ENCODE measurements at regions not wholly inside any gene's neighbourhood (a gene's known extent, or its start where the extent isn't known, plus 50 kb on each side); places are given as distances from the start of the nearest gene placed in this dataset.

DNA sequence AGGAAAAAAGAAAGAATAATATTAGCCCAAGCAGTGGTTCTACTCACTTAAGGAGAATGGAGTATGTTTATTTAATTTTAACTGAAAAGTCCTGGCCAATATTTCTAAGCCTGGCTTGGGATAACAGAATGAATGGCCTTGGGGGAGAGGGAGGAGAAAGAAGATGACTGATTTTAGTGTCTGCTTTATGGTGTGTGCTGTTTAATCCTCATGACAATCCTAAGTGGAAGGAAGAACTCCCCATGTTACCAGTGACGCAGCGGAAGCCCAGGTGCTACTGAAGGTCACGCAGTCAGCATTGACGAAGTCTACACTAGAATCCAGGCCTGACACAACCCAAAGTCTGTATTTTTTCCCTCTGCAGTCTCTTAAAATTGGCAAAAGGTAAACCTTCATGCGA is 50.5 kb downstream of the PALM2AKAP2 start:
- Histone ChIP-seq H3K9me3 (ENCODE audit: control insufficient read depth, low read length) (no peaks in the 10 kb centered on the region), H2AFZ (no peak overlapping the region), H3K27ac (no peak overlapping the region), H3K4me3 (ENCODE audit: low read depth, low read length) (no peak overlapping the region), H3K27me3 (ENCODE audit: control insufficient read depth, insufficient read depth, low read length) (no peaks in the 10 kb centered on the region), H3K4me2 (ENCODE audit: low read length) (no peak overlapping the region), H3K4me1 (no peaks in the 10 kb centered on the region), H3K79me2 (no peaks in the 10 kb centered on the region), H3K36me3 (ENCODE audit: control insufficient read depth, insufficient read depth, low read length) (no peaks in the 10 kb centered on the region), H3K9ac (no peak overlapping the region)
- TF ChIP-seq CTCF (IDR thresholded peaks at IDR 0.05): no peak

DNA sequence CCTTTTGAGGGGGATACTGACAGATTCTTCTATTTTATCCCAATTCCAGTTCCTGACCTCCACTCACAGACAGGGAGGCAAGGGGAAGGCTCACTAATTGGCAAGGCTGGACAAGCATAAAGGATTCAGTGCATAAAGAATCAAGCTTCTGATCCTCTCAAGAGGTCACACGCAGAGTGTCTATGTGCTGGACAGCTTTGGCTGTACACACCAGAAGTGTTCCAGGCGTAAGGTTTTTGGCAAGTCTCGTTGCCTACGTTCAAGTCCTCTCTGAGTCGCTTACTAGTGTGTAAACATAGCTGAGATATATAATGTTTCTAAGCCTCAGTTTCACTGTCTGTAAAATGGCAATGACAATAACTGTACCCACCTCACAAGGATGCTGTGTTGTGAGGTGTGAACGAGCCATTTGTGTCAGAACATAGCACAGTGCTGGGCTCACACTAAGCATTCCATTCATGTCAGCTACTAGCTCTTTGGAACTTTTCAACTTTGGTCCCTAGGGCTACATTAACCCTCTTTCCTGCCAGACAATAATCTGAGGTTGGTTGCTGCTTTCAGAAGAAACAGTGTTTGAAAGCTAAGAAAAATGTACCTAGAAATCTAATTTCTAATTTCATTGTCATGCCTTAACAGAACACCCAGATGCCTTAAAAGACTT is 52.1 kb downstream of the PALM2AKAP2 start:
- H3K36me3 ChIP-seq (ENCODE audit: control insufficient read depth, insufficient read depth, low read length): no peaks in the 10 kb centered on the region
- H3K27ac ChIP-seq: no peak overlapping the region
- H2AFZ ChIP-seq: no peak overlapping the region
- no peak overlapping the region for H3K4me2 ChIP-seq (ENCODE audit: low read length)
- H3K9me3 ChIP-seq (ENCODE audit: control insufficient read depth, low read length): no peaks in the 10 kb centered on the region
- no peaks in the 10 kb centered on the region for H3K27me3 ChIP-seq (ENCODE audit: control insufficient read depth, insufficient read depth, low read length)
- TF ChIP-seq CTCF (IDR thresholded peaks at IDR 0.05): no peak
- H3K4me1 ChIP-seq: no peaks in the 10 kb centered on the region
- H3K79me2 ChIP-seq: no peaks in the 10 kb centered on the region
- H3K9ac ChIP-seq: no peak overlapping the region
- H3K4me3 ChIP-seq (ENCODE audit: low read depth, low read length): no peak overlapping the region

- Histone ChIP-seq H3K9me3 (ENCODE audit: control insufficient read depth, low read length) (no peaks in the 10 kb centered on the region), H3K4me1 (no peaks in the 10 kb centered on the region), H3K9ac (no peak overlapping the region), H3K4me2 (ENCODE audit: low read length) (no peak overlapping the region), H3K79me2 (no peaks in the 10 kb centered on the region), H2AFZ (no peak overlapping the region), H3K27me3 (ENCODE audit: control insufficient read depth, insufficient read depth, low read length) (no peaks in the 10 kb centered on the region), H3K27ac (no peak overlapping the region), H3K36me3 (ENCODE audit: control insufficient read depth, insufficient read depth, low read length) (no peaks in the 10 kb centered on the region), H3K4me3 (ENCODE audit: low read depth, low read length) (no peak overlapping the region)
- no peak for TF ChIP-seq CTCF (IDR thresholded peaks at IDR 0.05)
These were observed 54.9 kb downstream of the PALM2AKAP2 start for GRCh38 chr9:109834855-109835254.

DNA sequence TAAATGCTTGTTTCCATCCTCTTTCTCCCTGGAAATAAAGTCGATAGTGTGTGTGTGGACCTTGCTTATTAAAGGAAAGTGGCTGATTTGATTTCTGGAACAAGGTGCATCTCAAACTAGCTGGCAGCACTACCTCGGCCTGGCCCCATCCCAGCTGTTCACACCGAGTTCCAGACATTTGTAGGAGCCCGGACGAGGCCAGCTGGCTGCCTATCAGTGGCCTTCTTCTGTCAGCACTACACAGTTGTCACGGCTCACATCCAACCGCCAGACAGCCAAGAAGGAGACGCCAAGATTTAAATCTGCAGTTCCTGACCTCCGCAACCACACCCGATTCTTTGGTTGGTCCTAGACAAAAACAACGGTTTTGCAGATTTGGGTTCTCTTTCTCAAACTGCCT is 63.6 kb downstream of the PALM2AKAP2 start:
- no peak overlapping the region for H2AFZ ChIP-seq
- no peak overlapping the region for H3K27ac ChIP-seq
- H3K27me3 ChIP-seq (ENCODE audit: control insufficient read depth, insufficient read depth, low read length): no peaks in the 10 kb centered on the region
- no peak overlapping the region for H3K4me2 ChIP-seq (ENCODE audit: low read length)
- H3K9ac ChIP-seq: no peak overlapping the region
- no peaks in the 10 kb centered on the region for H3K79me2 ChIP-seq
- no peaks in the 10 kb centered on the region for H3K36me3 ChIP-seq (ENCODE audit: control insufficient read depth, insufficient read depth, low read length)
- TF ChIP-seq CTCF (IDR thresholded peaks at IDR 0.05): no peak
- H3K9me3 ChIP-seq (ENCODE audit: control insufficient read depth, low read length): no peaks in the 10 kb centered on the region
- H3K4me1 ChIP-seq: no peaks in the 10 kb centered on the region
- H3K4me3 ChIP-seq (ENCODE audit: low read depth, low read length): no peak overlapping the region

DNA sequence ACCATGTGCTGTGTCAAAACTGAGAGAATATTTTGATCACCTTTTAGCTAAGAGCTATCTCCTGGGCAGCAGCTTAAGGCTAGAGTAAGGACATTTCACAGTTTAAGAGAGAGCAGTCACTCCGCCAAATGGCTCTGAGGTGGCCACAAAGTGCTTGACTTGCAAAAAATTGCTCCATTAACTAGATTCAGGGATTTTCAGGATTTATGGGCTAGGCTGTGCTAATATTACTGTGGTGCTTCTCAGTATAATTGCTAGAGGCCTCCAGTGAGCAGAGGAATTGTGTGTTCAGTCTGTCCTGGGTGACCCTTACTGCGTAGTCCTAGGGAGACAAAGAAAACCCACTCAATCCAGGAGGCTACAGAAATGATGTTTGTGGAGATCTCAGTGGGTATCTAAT is 65.2 kb downstream of the PALM2AKAP2 start:
- H3K4me3 ChIP-seq (ENCODE audit: low read depth, low read length): no peak overlapping the region
- no peaks in the 10 kb centered on the region for H3K27me3 ChIP-seq (ENCODE audit: control insufficient read depth, insufficient read depth, low read length)
- TF ChIP-seq CTCF (IDR thresholded peaks at IDR 0.05): no peak
- H2AFZ ChIP-seq: no peak overlapping the region
- H3K9ac ChIP-seq: no peak overlapping the region
- H3K36me3 ChIP-seq (ENCODE audit: control insufficient read depth, insufficient read depth, low read length): no peaks in the 10 kb centered on the region
- H3K9me3 ChIP-seq (ENCODE audit: control insufficient read depth, low read length): no peaks in the 10 kb centered on the region
- no peak overlapping the region for H3K4me2 ChIP-seq (ENCODE audit: low read length)
- H3K79me2 ChIP-seq: no peaks in the 10 kb centered on the region
- H3K4me1 ChIP-seq: no peaks in the 10 kb centered on the region
- no peak overlapping the region for H3K27ac ChIP-seq

Data from parathyroid adenoma (tissue), 2 donors.